ENCODE measurements at regions not wholly inside any gene's neighbourhood (a gene's known extent, or its start where the extent isn't known, plus 50 kb on each side); places are given as distances from the start of the nearest gene placed in this dataset.

GRCh38 chr17:73823684-73824083 lies 179.4 kb upstream of the SDK2 start:
- TF ChIP-seq RAD21 (IDR thresholded peaks at IDR 0.05; ENCODE audit: low read depth), result no peak
- no peak for TF ChIP-seq CTCF (IDR thresholded peaks at IDR 0.05 in 2 of 3, conservative IDR thresholded peaks at IDR 0.05 in 1 of 3; ENCODE audit: borderline replicate concordance in 1 of 3, insufficient read depth in 1 of 3, low read depth in 2 of 3, low read length in 2 of 3)
- no peak for TF ChIP-seq ZFX (IDR thresholded peaks at IDR 0.05)
- no peak for TF ChIP-seq POLR2A (IDR thresholded peaks at IDR 0.05; ENCODE audit: borderline replicate concordance, extremely low read depth, insufficient read depth, insufficient read length)
- TF ChIP-seq MAX (IDR thresholded peaks at IDR 0.05), result no peak
- no peak for TF ChIP-seq EZH2 (IDR thresholded peaks at IDR 0.05)

Measured in HCT116 (cell line).